Panc1 (cell line): ENCODE measurements at regions not wholly inside any gene's neighbourhood (a gene's known extent, or its start where the extent isn't known, plus 50 kb on each side); places are given as distances from the start of the nearest gene placed in this dataset.

ENCODE experiments used
- ATAC-seq: fragments of 200-7000 bp; cut with Tn5 transposase; 2 replicates; pipeline ENCODE4 v1.9.1; 2020; ENCODE audit warnings: mild to moderate bottlenecking, moderate library complexity
- BruUV-seq: library from RNA; stranded (reverse); fragments of 400-500 nt; replicated peaks from 2 replicates; lab custom pipeline; 2021; lab: Mats Ljungman, UMichigan
- CTCF ChIA-PET: fragments of 300-600 bp; sonication (Branson Sonifier 250); formaldehyde crosslinking; loops from one replicate; lab custom pipeline; 2022; ENCODE audit warnings: antibody characterized with exemption; lab: Charles Lee
- POLR2A ChIA-PET: fragments of 300-600 bp; sonication (Branson Sonifier 250); formaldehyde crosslinking; loops from one replicate; lab custom pipeline; 2022; ENCODE audit warnings: antibody characterized with exemption; lab: Charles Lee
- DNase-seq: peaks from one replicate; pipeline ENCODE4 v3.0.0-alpha.2; 2010; ENCODE audit warnings: low read depth, low spot score
- H3K27ac ChIP-seq: 2 replicates; pipeline ENCODE4 v1.5.1; 2011; ENCODE audit warnings: mild to moderate bottlenecking, low read length, inconsistent platforms
- H3K27me3 ChIP-seq: fragments of 200-500 bp; sonication (Bioruptor generic); 2 replicates; pipeline ENCODE4 v1.6.0; 2014; ENCODE audit warnings: low read length, inconsistent platforms; ENCODE audit not compliant: control insufficient read depth, insufficient read depth
- H3K36me3 ChIP-seq: fragments of 200-500 bp; sonication (Bioruptor generic); 2 replicates; pipeline ENCODE4 v1.5.1; 2014; ENCODE audit warnings: inconsistent platforms, mild to moderate bottlenecking, low read length, moderate library complexity; ENCODE audit not compliant: control insufficient read depth, insufficient read depth
- H3K4me1 ChIP-seq: 2 replicates; pipeline ENCODE4 v1.5.1; 2011; ENCODE audit warnings: inconsistent platforms, mild to moderate bottlenecking, low read length, moderate library complexity; ENCODE audit not compliant: control insufficient read depth, insufficient read depth
- H3K4me3 ChIP-seq, 2 experiments: 2 replicates each; pipeline ENCODE4 v1.5.1; 2011 to 2012; ENCODE audit warnings: low read depth in 2 of 2, low read length in 2 of 2, mild to moderate bottlenecking in 2 of 2, inconsistent platforms in 1 of 2, moderate library complexity in 1 of 2
- H3K9me3 ChIP-seq: fragments of 200-500 bp; sonication (Bioruptor generic); 2 replicates; pipeline ENCODE4 v1.5.1; 2014; ENCODE audit warnings: low read depth, mild to moderate bottlenecking, inconsistent platforms, low read length, moderate library complexity; ENCODE audit not compliant: control insufficient read depth, insufficient read depth
- CTCF ChIP-seq: fragments of 450-650 bp; IDR thresholded peaks from 2 replicates; pipeline ENCODE4 v1.5.1; 2017; ENCODE audit warnings: mild to moderate bottlenecking
- POLR2AphosphoS5 ChIP-seq: IDR thresholded peaks from 2 replicates; pipeline ENCODE4 v1.6.1; 2012; ENCODE audit warnings: mild to moderate bottlenecking, low read depth, low read length, moderate library complexity
- REST ChIP-seq, 2 experiments: IDR thresholded peaks; 2 replicates each; pipeline ENCODE4 v1.6.1; 2011 to 2012; ENCODE audit warnings: low read depth in 2 of 2, control low read depth in 1 of 2, low read length in 1 of 2, mild to moderate bottlenecking in 1 of 2, moderate library complexity in 1 of 2; ENCODE audit not compliant: insufficient read depth in 1 of 2
- SIN3A ChIP-seq: IDR thresholded peaks from 2 replicates; pipeline ENCODE4 v1.6.1; 2012; ENCODE audit warnings: low read depth, mild to moderate bottlenecking, low read length, moderate library complexity, borderline replicate concordance; ENCODE audit not compliant: insufficient read depth
- TCF7L2 ChIP-seq: IDR thresholded peaks from 2 replicates; pipeline ENCODE4 v1.6.1; 2011; ENCODE audit warnings: mild to moderate bottlenecking, low read depth, low read length, inconsistent platforms
- in situ Hi-C: cut with HindIII; loops from 2 replicates; pipeline ENCODE4 v1.10.0; 2016; ENCODE audit warnings: low sequenced_read_pairs, low pct_unique_long_range_greater_than_20kb
- intact Hi-C: fragments of 100-400 bp; cut with micrococcal nuclease; formaldehyde crosslinking; loops from one replicate; pipeline ENCODE4 v1.10.0; 2022; ENCODE audit not compliant: unreplicated experiment

DNA sequence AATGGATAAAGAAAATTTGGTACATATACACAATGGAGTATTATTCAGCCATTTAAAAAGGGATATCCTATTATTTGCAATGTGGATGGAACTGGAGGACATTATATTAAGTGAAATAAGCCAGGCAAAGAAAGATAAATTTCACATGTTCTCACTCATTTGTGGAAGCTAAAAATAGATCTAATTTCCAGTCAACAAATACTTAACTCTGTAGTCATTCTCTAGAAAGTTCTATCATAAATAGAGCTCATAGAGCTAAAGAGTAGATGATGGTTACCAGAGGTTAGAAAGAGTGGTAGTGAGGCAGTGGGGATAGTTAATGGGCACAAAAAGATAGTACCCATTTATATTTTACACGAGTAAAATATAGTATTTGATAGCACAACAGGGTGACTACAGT, 104.2 kb upstream of the SLC13A1 start:
- H3K36me3 ChIP-seq, result no peaks in the 10 kb centered on the region

DNA sequence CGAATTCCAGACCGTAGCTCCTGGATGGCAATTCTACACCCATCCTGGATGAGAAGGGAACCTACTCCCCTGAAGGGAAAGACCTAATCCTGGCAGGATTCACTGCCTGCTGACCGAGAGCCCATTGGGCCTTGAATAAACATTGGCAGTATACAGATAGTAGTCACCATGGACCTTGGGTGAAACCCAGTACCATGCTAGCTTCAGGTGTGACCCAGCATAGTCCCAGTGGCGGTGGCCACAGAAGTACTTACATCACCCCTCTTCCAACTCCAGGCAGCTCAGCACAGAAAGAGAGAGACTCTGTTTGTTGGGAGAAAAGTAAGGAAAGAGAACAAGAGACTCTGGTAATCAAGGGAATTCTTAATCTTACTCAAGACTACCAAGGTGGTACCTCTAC, 97.2 kb upstream of the SLC13A1 start:
- H3K4me1 ChIP-seq, result no peaks in the 10 kb centered on the region
- in situ Hi-C loops, result no loop called here
- CTCF ChIA-PET, result no interaction called here

More for the DNA sequence above, 104.2 kb upstream of the SLC13A1 start:
- TF ChIP-seq CTCF (no peak), REST (IDR thresholded peaks at IDR 0.05; ENCODE audit: insufficient read depth in 1 of 2, low read depth in 2 of 2, low read length in 1 of 2) (no peak), SIN3A (no peak), POLR2AphosphoS5 (no peak), TCF7L2 (no peak)
- no peaks in the 10 kb centered on the region for H3K9me3 ChIP-seq
- H3K27ac ChIP-seq, result no peak overlapping the region
- POLR2A ChIA-PET, result no interaction called here
- no peak for ATAC-seq
- no peaks in the 10 kb centered on the region for H3K27me3 ChIP-seq
- CTCF ChIA-PET, result no interaction called here
- no TSS peak for BruUV-seq
- H3K4me1 ChIP-seq, result no peaks in the 10 kb centered on the region
- in situ Hi-C loops, result no loop called here
- no peak for DNase-seq
- no peak overlapping the region for H3K4me3 ChIP-seq
- intact Hi-C loops, result no loop called here

More for the DNA sequence above, 97.2 kb upstream of the SLC13A1 start:
- no peaks in the 10 kb centered on the region for H3K36me3 ChIP-seq
- BruUV-seq, result no TSS peak
- H3K9me3 ChIP-seq, result no peaks in the 10 kb centered on the region
- TF ChIP-seq SIN3A (no peak), CTCF (no peak), REST (IDR thresholded peaks at IDR 0.05; ENCODE audit: insufficient read depth in 1 of 2, low read depth in 2 of 2, low read length in 1 of 2) (no peak), TCF7L2 (no peak), POLR2AphosphoS5 (no peak)
- POLR2A ChIA-PET, result no interaction called here
- ATAC-seq (no peak), DNase-seq (no peak)
- no peak overlapping the region for H3K27ac ChIP-seq
- H3K27me3 ChIP-seq, result no peaks in the 10 kb centered on the region
- intact Hi-C loops, result no loop called here
- no peak overlapping the region for H3K4me3 ChIP-seq
